K562 (cell line): ENCODE measurements at regions not wholly inside any gene's neighbourhood (a gene's known extent, or its start where the extent isn't known, plus 50 kb on each side); places are given as distances from the start of the nearest gene placed in this dataset.

Experiments used
- ATAC-seq: fragments of 200-7000 bp; cut with Tn5 transposase; 3 replicates; pipeline ENCODE4 v1.9.1; 2020; ENCODE audit warnings: moderate library complexity
- BruUV-seq: library from RNA; stranded (reverse); fragments of 400-500 nt; replicated peaks from 2 replicates; lab custom pipeline; 2021; lab: Mats Ljungman, UMichigan
- CTCF ChIA-PET: fragments of 300-600 bp; formaldehyde crosslinking; extraction: SDS; loops from one replicate; lab custom pipeline; 2021; ENCODE audit warnings: low intra/inter-chr PET ratio; lab: Yijun Ruan, JAX
- POLR2A ChIA-PET: fragments of 300-600, 350-650 bp; sonication (Branson Sonifier 250); formaldehyde crosslinking; extraction: SDS; loops from one replicate; lab custom pipeline; 2021; ENCODE audit warnings: antibody characterized with exemption, inconsistent platforms; lab: Yijun Ruan, JAX
- DNase-seq, 4 experiments: peaks; one replicate each; pipeline versions ENCODE4 v3.0.0 to v3.0.0-alpha.2; 2011 to 2018; ENCODE audit warnings: low spot score in 3 of 4, mixed read lengths in 3 of 4; ENCODE audit errors: extremely low read depth in 1 of 4
- FAIRE-seq: peaks from 2 replicates; lab custom pipeline; 2011; peaks lifted over from hg19 to GRCh38; lab: Jason Lieb, UNC
- H2AFZ ChIP-seq: 2 replicates; pipeline ENCODE4 v1.6.0; 2011; ENCODE audit warnings: low read depth, low read length, control low read depth, inconsistent platforms
- H3K27ac ChIP-seq: fragments of 200-600 bp; 3 replicates; pipeline ENCODE4 v1.8.0; 2011; ENCODE audit warnings: low read depth, mild to moderate bottlenecking, control low read depth, inconsistent platforms, low read length, moderate library complexity, mixed read lengths; ENCODE audit errors: extremely low read depth
- H3K27me3 ChIP-seq, 2 experiments: fragments of 300-600 bp in 1 of 2; 2 replicates in 1 of 2; 3 replicates in 1 of 2; pipeline versions ENCODE4 v1.6.0 to v1.8.0; 2011; ENCODE audit warnings: inconsistent platforms in 2 of 2, low read length in 2 of 2, mild to moderate bottlenecking in 1 of 2, mixed read lengths in 1 of 2, moderate library complexity in 1 of 2; ENCODE audit not compliant: control insufficient read depth in 2 of 2, insufficient read depth in 2 of 2
- H3K36me3 ChIP-seq: fragments of 300-600 bp; 3 replicates; pipeline ENCODE4 v1.8.0; 2011; ENCODE audit warnings: mild to moderate bottlenecking, low read length, inconsistent platforms; ENCODE audit not compliant: control insufficient read depth, insufficient read depth
- H3K4me1 ChIP-seq, 2 experiments: fragments of 200-600 bp in 1 of 2; replicated peaks in 1 of 2; 2 replicates in 1 of 2; 3 replicates in 1 of 2; pipeline versions ENCODE4 v1.5.1 to v1.8.0; 2011; ENCODE audit warnings: inconsistent platforms in 2 of 2, low read length in 2 of 2, mild to moderate bottlenecking in 1 of 2, mixed read lengths in 1 of 2, moderate library complexity in 1 of 2; ENCODE audit not compliant: control insufficient read depth in 2 of 2, insufficient read depth in 2 of 2
- H3K4me2 ChIP-seq: 2 replicates; pipeline ENCODE4 v1.6.1; 2011; ENCODE audit warnings: low read length, control low read depth, inconsistent platforms, mixed read lengths; ENCODE audit not compliant: insufficient read depth
- H3K4me3 ChIP-seq: fragments of 200-600 bp; sonication (generic), shearing (Covaris generic); 2 replicates; pipeline ENCODE4 v1.5.1; 2016; ENCODE audit warnings: control low read depth, inconsistent platforms
- H3K79me2 ChIP-seq: fragments of 200-600 bp; 3 replicates; pipeline ENCODE4 v1.8.0; 2011; ENCODE audit warnings: low read length, inconsistent platforms; ENCODE audit not compliant: control insufficient read depth, insufficient read depth
- H3K9ac ChIP-seq, 2 experiments: 2 replicates each; pipeline versions ENCODE4 v1.6.0 to v1.6.1; 2011; ENCODE audit warnings: low read depth in 2 of 2, low read length in 2 of 2, control low read depth in 1 of 2, inconsistent platforms in 1 of 2, mild to moderate bottlenecking in 1 of 2, mixed read lengths in 1 of 2; ENCODE audit not compliant: insufficient read depth in 1 of 2
- H3K9me1 ChIP-seq: one replicate; pipeline ENCODE4 v1.6.0; 2011; ENCODE audit warnings: inconsistent platforms, mild to moderate bottlenecking, low read length, moderate library complexity; ENCODE audit not compliant: control insufficient read depth, insufficient read depth
- H3K9me3 ChIP-seq: replicated peaks from 2 replicates; pipeline ENCODE4 v1.5.1; 2011; ENCODE audit warnings: low read depth, low read length, inconsistent platforms; ENCODE audit not compliant: control insufficient read depth, insufficient read depth
- H4K20me1 ChIP-seq: replicated peaks from 2 replicates; pipeline ENCODE4 v1.6.1; 2011; ENCODE audit warnings: low read length, inconsistent platforms, mixed read lengths; ENCODE audit not compliant: control insufficient read depth, insufficient read depth
- ETS2 ChIP-seq: IDR thresholded peaks from 2 replicates; pipeline ENCODE4 v1.6.1; 2016; ENCODE audit warnings: borderline replicate concordance, missing genetic modification characterization, mild to moderate bottlenecking, moderate library complexity, missing compliant biosample characterization; ENCODE audit not compliant: poor library complexity, severe bottlenecking
- MYBL2 ChIP-seq, 2 experiments: fragments of 450-650 bp in 1 of 2; sonication (generic) in 1 of 2; formaldehyde crosslinking in 1 of 2; IDR thresholded peaks; 2 replicates each; pipeline versions ENCODE4 v1.6.1 to v1.8.1; 2017 to 2022; ENCODE audit warnings: borderline replicate concordance in 1 of 2, inconsistent platforms in 1 of 2, low read depth in 1 of 2, mild to moderate bottlenecking in 1 of 2, missing genetic modification reagents in 1 of 2, moderate library complexity in 1 of 2
- NR2C2 ChIP-seq, 2 experiments: fragments of 200-800 bp in 1 of 2; sonication (Bioruptor generic) in 1 of 2; sonication (generic) in 1 of 2; formaldehyde crosslinking in 1 of 2; IDR thresholded peaks; 2 replicates each; pipeline versions ENCODE4 v1.6.1 to v1.8.0; 2016 to 2022; ENCODE audit warnings: mild to moderate bottlenecking in 1 of 2, missing compliant biosample characterization in 1 of 2, missing genetic modification characterization in 1 of 2, missing genetic modification reagents in 1 of 2
- ZNF436 ChIP-seq: fragments of 250-450, 450-650 bp; sonication (Bioruptor Pico); formaldehyde crosslinking; IDR thresholded peaks from 2 replicates; pipeline ENCODE4 v1.7.0; 2020; ENCODE audit warnings: mild to moderate bottlenecking
- WGBS: fragments of 100-300 bp; shearing (Covaris generic); methylation state at CpG from one replicate; pipeline ENCODE4 v1.1.6; 2016; ENCODE audit warnings: low coverage, mixed read lengths; ENCODE audit not compliant: insufficient coverage; ENCODE audit errors: missing lambda C conversion rate; 5-methylcytosine and 5-hydroxymethylcytosine counted together
- in situ Hi-C: fragments of 300-500 bp; cut with MboI; formaldehyde crosslinking; loops from 4 replicates; pipeline ENCODE4 v1.15.0; 2018; ENCODE audit warnings: inconsistent platforms, mixed read lengths
- intact Hi-C: fragments of 100-400 bp; cut with micrococcal nuclease; formaldehyde crosslinking; loops from 2 replicates; pipeline ENCODE4 v1.14.2; 2022
- TF ChIP-seq, protein P1 (sequence below): fragments of 250-450 bp; sonication (Bioruptor Pico); IDR thresholded peaks from 2 replicates; pipeline ENCODE4 v1.5.0; 2021
- TF ChIP-seq, protein P2 (sequence below): fragments of 450-650 bp; IDR thresholded peaks from 2 replicates; pipeline ENCODE4 v1.6.1; 2017; ENCODE audit warnings: mild to moderate bottlenecking, moderate library complexity
- TF ChIP-seq, protein P3 (sequence below): fragments of 450-650 bp; formaldehyde crosslinking; IDR thresholded peaks from 2 replicates; pipeline ENCODE4 v1.4.0; 2020; ENCODE audit warnings: mild to moderate bottlenecking, mixed read lengths
- TF ChIP-seq, protein P4 (sequence below): fragments of 450-650 bp; IDR thresholded peaks from 2 replicates; pipeline ENCODE4 v1.6.1; 2017; ENCODE audit warnings: antibody characterized with exemption, mild to moderate bottlenecking
- TF ChIP-seq, protein P5 (sequence below): conservative IDR thresholded peaks from 2 replicates; pipeline ENCODE4 v1.6.1; 2011; ENCODE audit warnings: low read depth, mild to moderate bottlenecking, low read length; ENCODE audit not compliant: control insufficient read depth

DNA sequence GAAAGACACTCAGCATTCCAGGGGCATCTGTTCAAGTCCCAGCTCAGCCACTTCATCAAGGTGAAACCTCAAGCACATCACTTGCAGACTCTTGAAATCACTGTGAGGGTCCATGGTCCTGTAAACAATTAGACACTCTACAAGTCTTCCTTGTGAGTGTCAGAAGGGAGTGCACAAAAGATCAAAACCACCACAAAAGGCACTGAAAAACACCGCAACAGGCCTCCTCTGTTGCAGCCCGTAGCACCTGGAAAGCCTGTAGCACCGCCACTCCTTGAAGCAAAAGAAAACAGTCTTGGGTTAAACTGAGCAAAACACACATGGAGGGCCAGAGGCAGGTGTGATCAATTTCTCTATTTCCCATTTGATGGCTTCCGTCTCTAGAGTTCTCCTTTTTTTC lies 63.8 kb upstream of the SNRK start:
- no peak for ATAC-seq
- H3K9ac ChIP-seq: no peak overlapping the region
- no peaks in the 10 kb centered on the region for H3K79me2 ChIP-seq
- no peak overlapping the region for H3K4me3 ChIP-seq
- intact Hi-C loops: loop anchor here (5.0 to 10.0 kb wide), 3 partner anchors 155 to 542 kb away; no protein-coding TSS in a partner anchor
- DNase-seq: no peak
- 1% methylated on average over 4 of the region's 4 CpGs for WGBS
- H3K27me3 ChIP-seq: peaks cover 9 to 19% of the 10 kb centered on the region in 2 experiments; a peak in 4 of 5 replicates
- no peaks in the 10 kb centered on the region for H4K20me1 ChIP-seq
- BruUV-seq: no TSS peak
- in situ Hi-C loops: no loop called here
- no peaks in the 10 kb centered on the region for H3K9me3 ChIP-seq
- POLR2A ChIA-PET: no interaction called here
- no peak overlapping the region for H3K27ac ChIP-seq
- no peaks in the 10 kb centered on the region for H3K4me1 ChIP-seq
- CTCF ChIA-PET: no interaction called here
- H2AFZ ChIP-seq: no peak overlapping the region
- no peaks in the 10 kb centered on the region for H3K36me3 ChIP-seq
- H3K9me1 ChIP-seq: no peaks in the 10 kb centered on the region
- H3K4me2 ChIP-seq: no peak overlapping the region
- FAIRE-seq: no peak
- TF ChIP-seq, protein P1, sequence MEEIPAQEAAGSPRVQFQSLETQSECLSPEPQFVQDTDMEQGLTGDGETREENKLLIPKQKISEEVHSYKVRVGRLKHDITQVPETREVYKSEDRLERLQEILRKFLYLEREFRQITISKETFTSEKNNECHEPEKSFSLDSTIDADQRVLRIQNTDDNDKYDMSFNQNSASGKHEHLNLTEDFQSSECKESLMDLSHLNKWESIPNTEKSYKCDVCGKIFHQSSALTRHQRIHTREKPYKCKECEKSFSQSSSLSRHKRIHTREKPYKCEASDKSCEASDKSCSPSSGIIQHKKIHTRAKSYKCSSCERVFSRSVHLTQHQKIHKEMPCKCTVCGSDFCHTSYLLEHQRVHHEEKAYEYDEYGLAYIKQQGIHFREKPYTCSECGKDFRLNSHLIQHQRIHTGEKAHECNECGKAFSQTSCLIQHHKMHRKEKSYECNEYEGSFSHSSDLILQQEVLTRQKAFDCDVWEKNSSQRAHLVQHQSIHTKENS (CRISPR knock-in tag): no peak
- TF ChIP-seq, protein P2, sequence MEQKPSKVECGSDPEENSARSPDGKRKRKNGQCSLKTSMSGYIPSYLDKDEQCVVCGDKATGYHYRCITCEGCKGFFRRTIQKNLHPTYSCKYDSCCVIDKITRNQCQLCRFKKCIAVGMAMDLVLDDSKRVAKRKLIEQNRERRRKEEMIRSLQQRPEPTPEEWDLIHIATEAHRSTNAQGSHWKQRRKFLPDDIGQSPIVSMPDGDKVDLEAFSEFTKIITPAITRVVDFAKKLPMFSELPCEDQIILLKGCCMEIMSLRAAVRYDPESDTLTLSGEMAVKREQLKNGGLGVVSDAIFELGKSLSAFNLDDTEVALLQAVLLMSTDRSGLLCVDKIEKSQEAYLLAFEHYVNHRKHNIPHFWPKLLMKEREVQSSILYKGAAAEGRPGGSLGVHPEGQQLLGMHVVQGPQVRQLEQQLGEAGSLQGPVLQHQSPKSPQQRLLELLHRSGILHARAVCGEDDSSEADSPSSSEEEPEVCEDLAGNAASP: no peak
- TF ChIP-seq MYBL2 (IDR thresholded peaks at IDR 0.05; ENCODE audit: low read depth) (no peak), MYBL2 (CRISPR knock-in tag; IDR thresholded peaks at IDR 0.05; ENCODE audit: borderline replicate concordance) (no peak), NR2C2 (CRISPR knock-in tag; IDR thresholded peaks at IDR 0.05) (no peak), NR2C2 (tag; IDR thresholded peaks at IDR 0.05) (no peak), ETS2 (tag) (no peak), ZNF436 (CRISPR knock-in tag) (no peak)
- TF ChIP-seq, protein P3, sequence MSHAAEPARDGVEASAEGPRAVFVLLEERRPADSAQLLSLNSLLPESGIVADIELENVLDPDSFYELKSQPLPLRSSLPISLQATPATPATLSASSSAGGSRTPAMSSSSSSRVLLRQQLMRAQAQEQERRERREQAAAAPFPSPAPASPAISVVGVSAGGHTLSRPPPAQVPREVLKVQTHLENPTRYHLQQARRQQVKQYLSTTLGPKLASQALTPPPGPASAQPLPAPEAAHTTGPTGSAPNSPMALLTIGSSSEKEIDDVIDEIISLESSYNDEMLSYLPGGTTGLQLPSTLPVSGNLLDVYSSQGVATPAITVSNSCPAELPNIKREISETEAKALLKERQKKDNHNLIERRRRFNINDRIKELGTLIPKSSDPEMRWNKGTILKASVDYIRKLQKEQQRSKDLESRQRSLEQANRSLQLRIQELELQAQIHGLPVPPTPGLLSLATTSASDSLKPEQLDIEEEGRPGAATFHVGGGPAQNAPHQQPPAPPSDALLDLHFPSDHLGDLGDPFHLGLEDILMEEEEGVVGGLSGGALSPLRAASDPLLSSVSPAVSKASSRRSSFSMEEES (CRISPR knock-in tag): no peak
- TF ChIP-seq, protein P4, sequence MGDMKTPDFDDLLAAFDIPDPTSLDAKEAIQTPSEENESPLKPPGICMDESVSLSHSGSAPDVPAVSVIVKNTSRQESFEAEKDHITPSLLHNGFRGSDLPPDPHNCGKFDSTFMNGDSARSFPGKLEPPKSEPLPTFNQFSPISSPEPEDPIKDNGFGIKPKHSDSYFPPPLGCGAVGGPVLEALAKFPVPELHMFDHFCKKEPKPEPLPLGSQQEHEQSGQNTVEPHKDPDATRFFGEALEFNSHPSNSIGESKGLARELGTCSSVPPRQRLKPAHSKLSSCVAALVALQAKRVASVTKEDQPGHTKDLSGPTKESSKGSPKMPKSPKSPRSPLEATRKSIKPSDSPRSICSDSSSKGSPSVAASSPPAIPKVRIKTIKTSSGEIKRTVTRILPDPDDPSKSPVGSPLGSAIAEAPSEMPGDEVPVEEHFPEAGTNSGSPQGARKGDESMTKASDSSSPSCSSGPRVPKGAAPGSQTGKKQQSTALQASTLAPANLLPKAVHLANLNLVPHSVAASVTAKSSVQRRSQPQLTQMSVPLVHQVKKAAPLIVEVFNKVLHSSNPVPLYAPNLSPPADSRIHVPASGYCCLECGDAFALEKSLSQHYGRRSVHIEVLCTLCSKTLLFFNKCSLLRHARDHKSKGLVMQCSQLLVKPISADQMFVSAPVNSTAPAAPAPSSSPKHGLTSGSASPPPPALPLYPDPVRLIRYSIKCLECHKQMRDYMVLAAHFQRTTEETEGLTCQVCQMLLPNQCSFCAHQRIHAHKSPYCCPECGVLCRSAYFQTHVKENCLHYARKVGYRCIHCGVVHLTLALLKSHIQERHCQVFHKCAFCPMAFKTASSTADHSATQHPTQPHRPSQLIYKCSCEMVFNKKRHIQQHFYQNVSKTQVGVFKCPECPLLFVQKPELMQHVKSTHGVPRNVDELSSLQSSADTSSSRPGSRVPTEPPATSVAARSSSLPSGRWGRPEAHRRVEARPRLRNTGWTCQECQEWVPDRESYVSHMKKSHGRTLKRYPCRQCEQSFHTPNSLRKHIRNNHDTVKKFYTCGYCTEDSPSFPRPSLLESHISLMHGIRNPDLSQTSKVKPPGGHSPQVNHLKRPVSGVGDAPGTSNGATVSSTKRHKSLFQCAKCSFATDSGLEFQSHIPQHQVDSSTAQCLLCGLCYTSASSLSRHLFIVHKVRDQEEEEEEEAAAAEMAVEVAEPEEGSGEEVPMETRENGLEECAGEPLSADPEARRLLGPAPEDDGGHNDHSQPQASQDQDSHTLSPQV: no peak
- TF ChIP-seq, protein P5, sequence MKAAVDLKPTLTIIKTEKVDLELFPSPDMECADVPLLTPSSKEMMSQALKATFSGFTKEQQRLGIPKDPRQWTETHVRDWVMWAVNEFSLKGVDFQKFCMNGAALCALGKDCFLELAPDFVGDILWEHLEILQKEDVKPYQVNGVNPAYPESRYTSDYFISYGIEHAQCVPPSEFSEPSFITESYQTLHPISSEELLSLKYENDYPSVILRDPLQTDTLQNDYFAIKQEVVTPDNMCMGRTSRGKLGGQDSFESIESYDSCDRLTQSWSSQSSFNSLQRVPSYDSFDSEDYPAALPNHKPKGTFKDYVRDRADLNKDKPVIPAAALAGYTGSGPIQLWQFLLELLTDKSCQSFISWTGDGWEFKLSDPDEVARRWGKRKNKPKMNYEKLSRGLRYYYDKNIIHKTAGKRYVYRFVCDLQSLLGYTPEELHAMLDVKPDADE: no peak
